ENCODE measurements at regions not wholly inside any gene's neighbourhood (a gene's known extent, or its start where the extent isn't known, plus 50 kb on each side); places are given as distances from the start of the nearest gene placed in this dataset.

DNA sequence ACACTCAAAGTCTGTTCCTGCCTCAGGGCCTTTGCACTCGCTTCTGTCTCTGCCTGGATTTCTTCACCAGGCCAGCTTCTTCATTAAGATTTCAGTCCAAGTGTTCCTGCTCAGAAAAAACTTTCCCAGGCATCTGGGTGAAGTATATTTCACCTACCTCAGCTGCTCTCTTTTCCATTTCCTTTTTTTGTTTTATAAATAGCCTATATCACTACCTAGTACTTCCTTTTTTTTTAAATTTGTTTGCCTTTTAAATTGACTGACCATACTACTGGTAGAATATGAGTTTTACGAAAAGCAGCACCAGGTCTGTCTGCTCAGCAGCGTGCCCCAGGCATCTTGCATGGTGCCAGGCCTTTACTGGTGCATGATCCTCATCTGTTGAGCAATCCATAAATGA, 1064.4 kb downstream of the UQCRFS1 start:
- POLR2A ChIA-PET, result interaction anchor here (0.5 to 0.9 kb wide), 2 partner anchors 14 to 73 kb away, joined by 3 read pairs; no protein-coding TSS in a partner anchor
- no peaks in the 10 kb centered on the region for H3K36me3 ChIP-seq (ENCODE audit: control insufficient read depth in 2 of 2, insufficient read depth in 2 of 2, low read length in 1 of 2)

DNA sequence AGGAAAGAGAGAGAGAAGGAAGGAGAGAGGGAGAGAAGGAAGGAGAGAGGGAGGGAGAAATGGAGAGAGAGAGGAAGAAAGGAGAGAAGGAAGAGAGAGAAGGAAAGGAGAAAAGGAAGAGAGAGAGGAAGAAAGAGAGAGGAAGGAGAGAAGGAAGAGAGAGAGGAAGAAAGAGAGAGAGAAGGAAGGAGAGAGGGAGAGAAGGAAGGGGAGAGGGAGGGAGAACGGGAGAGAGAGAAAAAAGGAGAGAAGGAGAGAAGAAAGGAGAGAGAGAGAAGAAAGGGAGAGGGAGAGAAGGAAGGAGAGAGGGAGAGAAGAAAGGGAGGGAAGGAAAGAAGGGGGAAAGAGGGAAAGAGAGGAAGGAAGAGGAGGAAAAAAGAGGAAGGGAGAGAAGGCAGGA, 1070.7 kb downstream of the UQCRFS1 start:
- FAIRE-seq (no peak), ATAC-seq (no peak), DNase-seq (ENCODE audit: low read depth, low spot score) (no peak)
- H4K20me1 ChIP-seq (ENCODE audit: control insufficient read depth, insufficient read depth), result no peaks in the 10 kb centered on the region
- no peaks in the 10 kb centered on the region for H3K27me3 ChIP-seq (replicated peaks in 1 of 2; ENCODE audit: control insufficient read depth in 2 of 2, insufficient read depth in 2 of 2, low read length in 1 of 2)
- ChIA-PET POLR2A (interaction anchor here (1.4 kb wide), 1 partner anchor 9 kb away, joined by 5 read pairs; no protein-coding TSS in a partner anchor), RAD21 (ENCODE audit: unreplicated experiment) (interaction anchor here (1.2 kb wide), 1 partner anchor 73 kb away, joined by 3 read pairs; no protein-coding TSS in a partner anchor), CTCF (interaction anchor here (0.8 kb wide), 1 partner anchor 9 kb away, joined by 3 read pairs; no protein-coding TSS in a partner anchor), SMC1A (ENCODE audit: uncharacterized antibody, unreplicated experiment) (interaction anchor here (1.6 kb wide), 1 partner anchor 8 kb away, joined by 5 read pairs; no protein-coding TSS in a partner anchor)
- H3K27ac ChIP-seq (ENCODE audit: control insufficient read depth, insufficient read depth), result no peak overlapping the region
- H3K4me1 ChIP-seq (ENCODE audit: control insufficient read depth, insufficient read depth, low read length), result no peaks in the 10 kb centered on the region
- BruUV-seq (replicated peaks), result no TSS peak
- no peak overlapping the region for H2AFZ ChIP-seq (ENCODE audit: control insufficient read depth, low read depth, low read length)
- in situ Hi-C loops (cut with MboI), result no loop called here
- intact Hi-C loops (cut with micrococcal nuclease; ENCODE audit: unreplicated experiment), result no loop called here
- H3K4me3 ChIP-seq, result no peak overlapping the region
- no peaks in the 10 kb centered on the region; the same call in 2 of the 3 replicates for H3K9me3 ChIP-seq (replicated peaks; ENCODE audit: control insufficient read depth, insufficient read depth, low read length)
- H3K36me3 ChIP-seq (ENCODE audit: control insufficient read depth in 2 of 2, insufficient read depth in 2 of 2, low read length in 1 of 2), result no peaks in the 10 kb centered on the region
- no peak overlapping the region for H3K4me2 ChIP-seq (ENCODE audit: control insufficient read depth, insufficient read depth)
- H3K79me2 ChIP-seq (ENCODE audit: control insufficient read depth, insufficient read depth, low read length), result no peaks in the 10 kb centered on the region
- WGBS (ENCODE audit: insufficient coverage, insufficient replicate concordance, low lambda C conversion rate, missing lambda C conversion rate), result 20% methylated on average over 1 of the region's 1 CpG
- no peak overlapping the region for H3K9ac ChIP-seq (ENCODE audit: control insufficient read depth, insufficient read depth, low read length)
- TF ChIP-seq HDAC2 (IDR thresholded peaks at IDR 0.05), result no peak
- TF ChIP-seq BACH1 (IDR thresholded peaks at IDR 0.05; ENCODE audit: borderline replicate concordance), result no peak
- no peak for TF ChIP-seq ETV6 (conservative IDR thresholded peaks at IDR 0.05 in 1 of 2, IDR thresholded peaks at IDR 0.05 in 1 of 2; ENCODE audit: borderline replicate concordance in 1 of 2, low read depth in 1 of 2)
- TF ChIP-seq CBFB (IDR thresholded peaks at IDR 0.05; ENCODE audit: low read depth), result no peak
- TF ChIP-seq, protein P1, sequence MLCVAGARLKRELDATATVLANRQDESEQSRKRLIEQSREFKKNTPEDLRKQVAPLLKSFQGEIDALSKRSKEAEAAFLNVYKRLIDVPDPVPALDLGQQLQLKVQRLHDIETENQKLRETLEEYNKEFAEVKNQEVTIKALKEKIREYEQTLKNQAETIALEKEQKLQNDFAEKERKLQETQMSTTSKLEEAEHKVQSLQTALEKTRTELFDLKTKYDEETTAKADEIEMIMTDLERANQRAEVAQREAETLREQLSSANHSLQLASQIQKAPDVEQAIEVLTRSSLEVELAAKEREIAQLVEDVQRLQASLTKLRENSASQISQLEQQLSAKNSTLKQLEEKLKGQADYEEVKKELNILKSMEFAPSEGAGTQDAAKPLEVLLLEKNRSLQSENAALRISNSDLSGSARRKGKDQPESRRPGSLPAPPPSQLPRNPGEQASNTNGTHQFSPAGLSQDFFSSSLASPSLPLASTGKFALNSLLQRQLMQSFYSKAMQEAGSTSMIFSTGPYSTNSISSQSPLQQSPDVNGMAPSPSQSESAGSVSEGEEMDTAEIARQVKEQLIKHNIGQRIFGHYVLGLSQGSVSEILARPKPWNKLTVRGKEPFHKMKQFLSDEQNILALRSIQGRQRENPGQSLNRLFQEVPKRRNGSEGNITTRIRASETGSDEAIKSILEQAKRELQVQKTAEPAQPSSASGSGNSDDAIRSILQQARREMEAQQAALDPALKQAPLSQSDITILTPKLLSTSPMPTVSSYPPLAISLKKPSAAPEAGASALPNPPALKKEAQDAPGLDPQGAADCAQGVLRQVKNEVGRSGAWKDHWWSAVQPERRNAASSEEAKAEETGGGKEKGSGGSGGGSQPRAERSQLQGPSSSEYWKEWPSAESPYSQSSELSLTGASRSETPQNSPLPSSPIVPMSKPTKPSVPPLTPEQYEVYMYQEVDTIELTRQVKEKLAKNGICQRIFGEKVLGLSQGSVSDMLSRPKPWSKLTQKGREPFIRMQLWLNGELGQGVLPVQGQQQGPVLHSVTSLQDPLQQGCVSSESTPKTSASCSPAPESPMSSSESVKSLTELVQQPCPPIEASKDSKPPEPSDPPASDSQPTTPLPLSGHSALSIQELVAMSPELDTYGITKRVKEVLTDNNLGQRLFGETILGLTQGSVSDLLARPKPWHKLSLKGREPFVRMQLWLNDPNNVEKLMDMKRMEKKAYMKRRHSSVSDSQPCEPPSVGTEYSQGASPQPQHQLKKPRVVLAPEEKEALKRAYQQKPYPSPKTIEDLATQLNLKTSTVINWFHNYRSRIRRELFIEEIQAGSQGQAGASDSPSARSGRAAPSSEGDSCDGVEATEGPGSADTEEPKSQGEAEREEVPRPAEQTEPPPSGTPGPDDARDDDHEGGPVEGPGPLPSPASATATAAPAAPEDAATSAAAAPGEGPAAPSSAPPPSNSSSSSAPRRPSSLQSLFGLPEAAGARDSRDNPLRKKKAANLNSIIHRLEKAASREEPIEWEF (IDR thresholded peaks at IDR 0.05; ENCODE audit: insufficient replicate concordance, low read depth, low read length), result no peak

More for the DNA sequence above, 1064.4 kb downstream of the UQCRFS1 start:
- 0 out of 2 replicates have a peak, but pooled peaks have one; percentile 41 for TF ChIP-seq MEF2A (IDR thresholded peaks at IDR 0.05; ENCODE audit: insufficient read depth, low read depth, low read length)
- no peak for TF ChIP-seq GATAD2B (conservative IDR thresholded peaks at IDR 0.05; ENCODE audit: low read depth)
- H3K79me2 ChIP-seq (ENCODE audit: control insufficient read depth, insufficient read depth, low read length), result no peaks in the 10 kb centered on the region
- ChIA-PET CTCF (no interaction called here), RAD21 (ENCODE audit: unreplicated experiment) (interaction anchor here (0.6 to 3.4 kb wide), 5 partner anchors 22 to 182 kb away, joined by 3 to 20 read pairs (median 4); no protein-coding TSS in a partner anchor), SMC1A (ENCODE audit: uncharacterized antibody, unreplicated experiment) (interaction anchor here (1.1 to 3.3 kb wide), 12 partner anchors 11 to 161 kb away, joined by 3 to 16 read pairs (median 5); no protein-coding TSS in a partner anchor)
- ATAC-seq (peak; percentile 33; the same call in 2 of the 3 replicates), FAIRE-seq (no peak), DNase-seq (ENCODE audit: low read depth, low spot score) (no peak)
- H4K20me1 ChIP-seq (ENCODE audit: control insufficient read depth, insufficient read depth), result no peaks in the 10 kb centered on the region
- WGBS (ENCODE audit: insufficient coverage, insufficient replicate concordance, low lambda C conversion rate, missing lambda C conversion rate), result 3% methylated on average over 3 of the region's 3 CpGs
- H3K9me3 ChIP-seq (replicated peaks; ENCODE audit: control insufficient read depth, insufficient read depth, low read length), result no peaks in the 10 kb centered on the region; the same call in 2 of the 3 replicates
- intact Hi-C loops (cut with micrococcal nuclease; ENCODE audit: unreplicated experiment) (no loop called here), in situ Hi-C loops (cut with MboI) (no loop called here)
- no peaks in the 10 kb centered on the region for H3K27me3 ChIP-seq (replicated peaks in 1 of 2; ENCODE audit: control insufficient read depth in 2 of 2, insufficient read depth in 2 of 2, low read length in 1 of 2)
- H2AFZ ChIP-seq (ENCODE audit: control insufficient read depth, low read depth, low read length), result no peak overlapping the region
- no peaks in the 10 kb centered on the region for H3K4me1 ChIP-seq (ENCODE audit: control insufficient read depth, insufficient read depth, low read length)
- no TSS peak for BruUV-seq (replicated peaks)
- no peak overlapping the region for H3K9ac ChIP-seq (ENCODE audit: control insufficient read depth, insufficient read depth, low read length)
- peak overlapping the region; percentile 5; the same call in 1 of the 2 replicates for H3K4me2 ChIP-seq (ENCODE audit: control insufficient read depth, insufficient read depth)
- H3K27ac ChIP-seq (ENCODE audit: control insufficient read depth, insufficient read depth), result no peak overlapping the region
- no peak overlapping the region for H3K4me3 ChIP-seq
